Epithelial cell of proximal tubule (primary cell): ENCODE measurements at regions not wholly inside any gene's neighbourhood (a gene's known extent, or its start where the extent isn't known, plus 50 kb on each side); places are given as distances from the start of the nearest gene placed in this dataset.

Experiments used
- DNase-seq: peaks from one replicate; pipeline ENCODE4 v3.0.0-alpha.2; 2011; ENCODE audit warnings: low read depth
- H3K4me3 ChIP-seq: 2 replicates; pipeline ENCODE4 v1.5.1; 2011; ENCODE audit warnings: low read depth, mild to moderate bottlenecking, low read length
- CTCF ChIP-seq: conservative IDR thresholded peaks from 2 replicates; pipeline ENCODE4 v1.5.1; 2012; ENCODE audit warnings: low read depth, mild to moderate bottlenecking, low read length

DNA sequence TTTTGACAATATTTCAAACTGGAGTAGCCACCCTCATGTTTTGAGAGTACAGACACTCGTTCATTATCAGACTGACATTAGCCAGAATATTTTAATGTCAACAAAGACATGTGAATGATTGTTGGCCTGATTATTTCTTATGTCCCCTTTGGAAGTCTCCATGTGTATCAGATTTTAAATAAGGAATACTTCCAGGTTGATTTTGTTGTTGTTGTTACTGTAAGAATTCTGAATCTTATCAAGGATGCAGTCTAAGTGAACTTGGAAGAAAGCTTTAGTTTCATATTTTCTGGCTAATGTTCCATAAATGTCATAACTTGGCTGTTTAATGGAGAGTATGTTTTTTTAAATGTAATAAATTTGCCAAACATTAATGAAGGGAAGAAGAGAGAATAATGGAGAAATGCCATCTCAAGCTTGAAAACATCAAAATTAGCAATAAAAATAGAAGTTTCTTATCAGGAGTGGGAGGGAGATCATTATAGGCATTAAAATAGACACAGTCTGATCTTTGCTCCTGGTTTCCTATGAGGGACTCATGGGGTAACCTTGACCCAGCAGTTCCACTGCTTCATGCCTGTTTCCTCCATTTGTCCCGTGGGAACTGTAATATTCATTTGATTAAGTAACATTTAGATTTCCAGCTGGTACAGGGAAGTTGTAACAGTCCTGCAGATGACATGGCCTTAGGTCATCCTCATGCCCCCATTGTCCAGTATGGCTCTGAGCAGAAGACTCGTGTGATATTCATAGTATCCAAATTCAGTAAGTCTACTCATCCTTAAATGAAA is 122.4 kb upstream of the KIAA1217 start:
- no peak overlapping the region for H3K4me3 ChIP-seq
- TF ChIP-seq CTCF, result no peak
- DNase-seq, result no peak

- TF ChIP-seq CTCF, result no peak
- H3K4me3 ChIP-seq, result no peak overlapping the region
- no peak for DNase-seq
Observed at GRCh38 chr10:24091256-24091655, 117.7 kb upstream of the KIAA1217 start.

DNA sequence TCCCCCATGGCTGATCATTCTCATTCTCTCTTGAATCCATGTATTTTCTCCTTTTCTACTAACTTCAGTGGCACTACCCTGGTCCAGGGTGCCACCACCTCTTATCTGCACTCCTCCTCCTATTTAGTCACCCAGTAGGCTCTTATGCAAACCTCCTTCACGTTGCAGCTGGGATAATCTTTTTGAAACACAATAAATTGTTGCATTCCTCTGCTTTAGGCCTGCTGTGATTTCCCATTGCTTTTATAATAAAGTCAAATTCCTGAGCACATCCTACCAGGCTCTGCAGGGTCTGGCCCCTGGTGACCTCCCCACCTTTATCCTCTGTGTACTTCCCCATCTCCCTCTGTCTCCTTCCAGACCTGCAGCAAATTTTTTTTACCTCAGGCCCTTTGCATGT is 112.7 kb upstream of the KIAA1217 start:
- DNase-seq, result no peak
- H3K4me3 ChIP-seq, result no peak overlapping the region
- TF ChIP-seq CTCF, result no peak

DNA sequence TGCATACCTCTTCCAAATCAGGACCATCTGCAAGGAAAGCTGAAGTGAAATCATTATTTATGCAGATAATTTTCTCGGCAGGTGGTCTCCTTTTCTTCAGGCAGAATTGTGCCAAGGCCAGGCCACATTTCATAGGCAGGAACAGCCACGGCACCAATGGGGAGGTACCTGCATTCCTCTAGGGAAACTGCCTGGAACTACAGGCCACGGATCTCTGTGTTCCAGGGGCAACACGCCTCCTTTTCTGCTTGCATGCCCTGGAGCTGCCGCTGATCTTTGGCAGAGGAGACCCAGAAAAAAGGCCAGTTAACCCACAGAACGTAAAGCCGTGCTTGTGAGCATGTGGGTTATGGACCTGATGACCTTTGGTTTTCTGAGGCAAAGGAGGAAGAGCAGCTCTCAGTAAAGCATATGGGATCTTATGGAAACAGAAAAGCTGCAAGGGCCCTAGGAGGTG is 111.2 kb upstream of the KIAA1217 start:
- no peak for TF ChIP-seq CTCF
- DNase-seq, result no peak
- H3K4me3 ChIP-seq, result no peak overlapping the region

GRCh38 chr10:24104895-24105294 is 104.0 kb upstream of the KIAA1217 start:
- no peak overlapping the region for H3K4me3 ChIP-seq
- DNase-seq, result no peak
- no peak for TF ChIP-seq CTCF

- no peak for TF ChIP-seq CTCF
- DNase-seq, result no peak
- H3K4me3 ChIP-seq, result no peak overlapping the region
Observed at GRCh38 chr10:24113901-24114300, 95.0 kb upstream of the KIAA1217 start.

DNA sequence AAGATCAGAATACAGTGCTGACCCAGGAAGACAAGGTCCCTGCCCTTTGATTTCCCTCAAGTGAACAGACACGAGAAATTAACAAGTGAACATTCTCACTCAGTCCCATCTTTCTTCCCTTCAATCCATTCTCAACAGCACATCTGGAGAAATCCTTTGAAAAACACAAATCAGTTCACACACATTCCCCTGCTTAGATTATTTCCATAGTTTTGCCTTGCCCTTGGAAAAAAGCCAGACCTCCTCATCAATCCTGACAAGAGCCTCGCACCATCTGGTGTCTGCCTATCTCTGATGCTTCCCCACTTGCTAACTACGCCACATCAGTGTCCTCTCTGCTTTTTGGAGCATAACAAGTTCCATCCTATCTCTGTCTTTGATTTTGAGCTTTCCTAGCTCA is 94.4 kb upstream of the KIAA1217 start:
- DNase-seq, result no peak
- H3K4me3 ChIP-seq, result no peak overlapping the region
- TF ChIP-seq CTCF, result no peak
